Bronchial epithelial cell (primary cell): ENCODE measurements at regions not wholly inside any gene's neighbourhood (a gene's known extent, or its start where the extent isn't known, plus 50 kb on each side); places are given as distances from the start of the nearest gene placed in this dataset.

Experiments used
- DNase-seq: peaks from one replicate; pipeline ENCODE4 v3.0.0-alpha.2; 2010; ENCODE audit warnings: low read depth
- FAIRE-seq: peaks from 2 replicates; lab custom pipeline; 2011; peaks lifted over from hg19 to GRCh38; lab: Jason Lieb, UNC
- H3K27me3 ChIP-seq: 2 replicates; pipeline ENCODE4 v1.5.1; 2011; ENCODE audit warnings: low read length; ENCODE audit not compliant: control insufficient read depth, insufficient read depth
- H3K36me3 ChIP-seq: 2 replicates; pipeline ENCODE4 v1.5.1; 2011; ENCODE audit warnings: low read length; ENCODE audit not compliant: control insufficient read depth, insufficient read depth
- H3K4me3 ChIP-seq: 2 replicates; pipeline ENCODE4 v1.5.1; 2011; ENCODE audit warnings: mild to moderate bottlenecking, low read depth, low read length, control low read depth
- TF ChIP-seq, protein P1 (sequence below): IDR thresholded peaks from 2 replicates; pipeline ENCODE4 v1.5.1; 2011; ENCODE audit warnings: mild to moderate bottlenecking, moderate library complexity, low read length, control low read depth, inconsistent platforms; ENCODE audit not compliant: insufficient read depth, severe bottlenecking

DNA sequence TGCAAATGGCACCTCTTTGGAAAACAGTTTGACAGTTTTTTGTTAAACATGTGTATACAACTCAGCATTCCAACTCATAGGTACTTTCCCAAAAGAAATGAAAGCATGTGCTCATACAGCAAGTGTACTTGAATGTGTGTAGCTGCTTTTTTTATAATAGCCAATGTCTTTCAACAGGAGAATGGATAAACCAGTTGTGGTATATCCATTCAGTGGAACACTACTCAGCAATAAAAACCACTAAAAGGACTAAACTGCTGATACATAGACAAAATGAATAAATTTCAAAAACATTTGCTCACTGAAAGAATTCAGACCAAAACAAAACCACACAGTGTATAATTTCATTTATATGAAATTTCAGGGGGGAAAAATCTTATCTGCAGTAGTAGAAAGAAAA, 267.3 kb downstream of the NR2F1-AS1 start:
- TF ChIP-seq, protein P1, sequence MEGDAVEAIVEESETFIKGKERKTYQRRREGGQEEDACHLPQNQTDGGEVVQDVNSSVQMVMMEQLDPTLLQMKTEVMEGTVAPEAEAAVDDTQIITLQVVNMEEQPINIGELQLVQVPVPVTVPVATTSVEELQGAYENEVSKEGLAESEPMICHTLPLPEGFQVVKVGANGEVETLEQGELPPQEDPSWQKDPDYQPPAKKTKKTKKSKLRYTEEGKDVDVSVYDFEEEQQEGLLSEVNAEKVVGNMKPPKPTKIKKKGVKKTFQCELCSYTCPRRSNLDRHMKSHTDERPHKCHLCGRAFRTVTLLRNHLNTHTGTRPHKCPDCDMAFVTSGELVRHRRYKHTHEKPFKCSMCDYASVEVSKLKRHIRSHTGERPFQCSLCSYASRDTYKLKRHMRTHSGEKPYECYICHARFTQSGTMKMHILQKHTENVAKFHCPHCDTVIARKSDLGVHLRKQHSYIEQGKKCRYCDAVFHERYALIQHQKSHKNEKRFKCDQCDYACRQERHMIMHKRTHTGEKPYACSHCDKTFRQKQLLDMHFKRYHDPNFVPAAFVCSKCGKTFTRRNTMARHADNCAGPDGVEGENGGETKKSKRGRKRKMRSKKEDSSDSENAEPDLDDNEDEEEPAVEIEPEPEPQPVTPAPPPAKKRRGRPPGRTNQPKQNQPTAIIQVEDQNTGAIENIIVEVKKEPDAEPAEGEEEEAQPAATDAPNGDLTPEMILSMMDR = no peak
- H3K36me3 ChIP-seq = no peaks in the 10 kb centered on the region
- no peak for FAIRE-seq
- no peaks in the 10 kb centered on the region for H3K27me3 ChIP-seq
- DNase-seq = no peak
- H3K4me3 ChIP-seq = no peak overlapping the region

DNA sequence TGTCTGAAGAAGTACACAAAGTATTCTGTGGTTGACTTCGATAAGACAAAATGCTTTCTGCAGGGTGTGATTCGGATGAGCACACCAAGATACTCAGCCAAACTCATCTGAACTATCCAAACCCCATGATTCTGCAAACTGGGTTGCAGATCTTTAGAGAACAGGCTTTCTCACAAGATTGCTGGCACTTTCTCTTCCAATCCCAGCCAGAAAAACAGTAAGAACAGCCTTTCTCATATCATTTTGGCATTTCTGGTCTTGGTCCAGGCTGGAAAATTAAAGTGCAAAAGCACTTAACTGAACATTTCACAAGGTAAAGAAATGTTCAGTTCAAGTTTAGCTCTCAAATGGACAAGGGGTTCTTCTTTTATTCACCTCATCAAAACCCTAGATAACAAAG, 269.1 kb downstream of the NR2F1-AS1 start:
- H3K36me3 ChIP-seq = no peaks in the 10 kb centered on the region
- TF ChIP-seq, protein P1 = no peak
- FAIRE-seq (no peak), DNase-seq (no peak)
- no peaks in the 10 kb centered on the region for H3K27me3 ChIP-seq
- H3K4me3 ChIP-seq = no peak overlapping the region

DNA sequence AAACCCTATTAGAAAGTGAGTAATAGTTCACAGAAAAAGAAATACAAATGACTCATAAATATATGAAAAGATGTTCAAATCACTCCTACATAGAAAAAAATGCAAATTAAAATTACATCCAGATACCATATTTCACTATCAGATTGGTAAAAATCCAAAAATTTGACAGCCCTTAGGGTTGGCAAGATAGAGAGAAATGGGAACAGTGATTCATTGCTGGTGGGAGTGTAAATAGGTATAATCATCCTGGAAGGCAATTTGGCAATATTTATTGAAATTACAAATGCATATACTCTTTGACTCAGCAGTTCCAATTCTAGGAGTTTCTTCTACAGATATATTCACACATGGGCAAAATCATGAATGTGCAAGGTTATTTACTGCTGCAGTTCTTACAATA, 273.5 kb downstream of the NR2F1-AS1 start:
- FAIRE-seq (no peak), DNase-seq (peak; percentile 90)
- H3K27me3 ChIP-seq = no peaks in the 10 kb centered on the region
- no peak overlapping the region for H3K4me3 ChIP-seq
- TF ChIP-seq, protein P1 = no peak
- no peaks in the 10 kb centered on the region for H3K36me3 ChIP-seq

DNA sequence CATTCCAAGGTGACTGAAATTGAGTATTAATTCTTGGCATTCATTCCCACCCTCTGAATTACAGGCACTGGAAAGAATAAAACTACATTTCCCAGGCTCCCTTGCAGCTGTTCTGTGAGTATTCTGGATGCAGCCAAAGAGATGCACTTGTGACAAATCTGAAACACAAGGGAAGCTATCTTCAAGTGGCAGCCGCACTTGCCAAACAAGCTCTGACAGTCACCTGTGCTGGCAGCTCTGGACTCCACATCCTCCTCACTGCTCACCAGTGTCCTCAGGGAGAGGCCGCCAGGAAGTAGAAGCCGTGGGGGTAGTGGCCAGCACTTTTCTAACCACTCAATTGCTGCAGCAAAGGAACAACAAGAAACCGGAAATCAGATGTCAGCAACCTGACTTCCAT, 275.0 kb downstream of the NR2F1-AS1 start:
- DNase-seq = peak; percentile 8
- Histone ChIP-seq H3K4me3 (no peak overlapping the region), H3K27me3 (no peaks in the 10 kb centered on the region), H3K36me3 (no peaks in the 10 kb centered on the region)
- peak; percentile 68 for FAIRE-seq
- TF ChIP-seq, protein P1 = no peak

DNA sequence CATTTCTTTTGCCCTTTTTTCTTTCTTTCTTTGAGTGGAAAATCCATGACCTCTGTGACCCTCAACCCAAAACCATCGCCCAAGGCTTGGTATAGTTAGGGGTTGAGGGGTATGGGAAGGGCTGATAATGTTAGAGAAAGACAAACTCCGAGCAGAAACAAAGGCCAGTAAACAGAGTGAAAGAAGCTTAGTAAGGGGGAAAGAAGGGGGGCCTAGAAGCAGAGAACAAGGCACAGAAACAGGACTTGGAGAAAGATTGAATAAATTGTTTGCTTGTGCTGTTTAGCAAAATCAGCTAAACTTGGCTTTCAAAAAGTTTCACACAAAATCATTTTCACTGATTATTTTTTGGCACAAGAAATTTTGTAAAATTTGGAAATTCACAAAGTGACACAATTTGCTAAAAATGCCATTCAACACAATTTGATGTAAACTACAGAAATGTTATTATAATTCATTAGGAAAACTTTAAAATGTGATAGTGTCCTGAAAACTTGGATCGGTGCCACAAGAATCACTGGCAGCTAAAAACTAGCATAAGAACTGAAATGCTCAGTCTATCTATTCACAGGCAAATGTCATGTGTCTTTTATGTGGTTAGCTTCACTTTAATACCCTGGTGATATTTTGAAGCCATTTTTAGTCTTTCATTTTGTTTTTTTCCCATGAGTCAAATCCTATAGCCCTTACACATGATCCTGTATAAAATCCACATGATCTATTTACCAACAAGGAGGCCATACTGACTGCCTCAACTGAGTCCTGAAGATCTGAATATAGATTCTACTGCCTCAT, 276.4 kb downstream of the NR2F1-AS1 start:
- DNase-seq = no peak

More for the DNA sequence above, 276.4 kb downstream of the NR2F1-AS1 start:
- Histone ChIP-seq H3K4me3 (no peak overlapping the region), H3K36me3 (no peaks in the 10 kb centered on the region), H3K27me3 (no peaks in the 10 kb centered on the region)
- no peak for FAIRE-seq
- TF ChIP-seq, protein P1 = no peak
